SK-N-DZ (cell line): ENCODE measurements at regions not wholly inside any gene's neighbourhood (a gene's known extent, or its start where the extent isn't known, plus 50 kb on each side); places are given as distances from the start of the nearest gene placed in this dataset.

Source experiments
- DNase-seq: peaks from one replicate; pipeline ENCODE4 v3.0.0-alpha.2; 2015; ENCODE audit warnings: low spot score

DNA sequence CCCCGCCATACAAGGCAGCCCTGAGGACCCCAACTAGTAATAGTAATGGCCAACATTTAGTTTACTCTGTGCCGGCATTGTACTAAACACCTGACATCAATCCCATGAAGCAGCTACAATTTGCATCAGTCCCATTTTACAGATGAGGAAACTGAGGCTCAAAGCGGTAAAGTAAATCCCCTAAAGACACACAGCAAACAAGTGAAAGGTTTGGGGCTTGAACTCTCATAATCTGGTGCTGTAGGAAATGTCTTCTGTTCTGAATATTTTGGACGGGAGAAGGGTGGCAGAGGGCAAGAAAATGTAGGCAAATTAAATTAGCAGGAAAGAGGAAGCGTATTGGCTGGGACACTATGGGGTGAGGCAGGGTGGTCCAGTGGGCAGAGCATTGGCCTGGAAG lies 160.3 kb upstream of the SYT13 start:
- DNase-seq = no peak

DNA sequence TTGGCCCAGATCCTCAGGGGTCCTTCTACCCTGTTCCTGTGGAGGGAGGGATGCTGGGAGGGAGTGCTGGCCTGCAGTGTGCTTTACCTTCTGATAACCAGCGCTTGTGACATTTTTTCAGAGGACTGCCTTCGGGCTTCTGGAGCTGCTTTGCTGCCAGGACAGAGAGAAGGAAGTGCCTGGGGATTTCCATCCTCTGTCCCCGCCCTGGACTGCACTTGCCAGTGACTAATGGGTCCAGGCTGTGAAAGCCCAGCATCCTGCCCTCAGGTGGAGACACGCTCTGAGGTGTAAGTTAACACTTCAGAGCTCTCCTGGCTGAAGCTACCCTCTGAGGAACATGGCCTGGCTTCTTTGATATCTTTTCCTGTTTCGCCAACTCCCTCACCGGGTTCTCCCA lies 158.7 kb upstream of the SYT13 start:
- DNase-seq = no peak

DNA sequence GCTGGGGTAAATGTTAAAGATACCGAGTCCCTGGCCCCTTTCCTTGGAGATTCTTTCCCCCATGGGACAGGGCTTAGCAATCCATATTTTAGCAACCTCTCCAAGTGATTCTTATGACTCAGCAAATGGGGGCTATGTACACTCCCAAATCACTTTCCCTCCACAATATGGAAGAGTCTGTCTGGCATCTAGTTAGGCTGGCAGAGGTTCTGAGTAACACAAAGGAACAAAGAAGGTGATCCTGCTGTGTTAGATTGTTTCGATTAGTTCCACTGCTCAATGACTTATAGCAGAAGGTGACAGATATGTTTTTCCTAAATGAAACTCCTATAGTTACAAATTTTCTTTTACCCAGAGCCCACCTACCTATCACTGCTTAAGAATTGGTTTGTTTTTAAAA lies 154.0 kb upstream of the SYT13 start:
- no peak for DNase-seq

DNA sequence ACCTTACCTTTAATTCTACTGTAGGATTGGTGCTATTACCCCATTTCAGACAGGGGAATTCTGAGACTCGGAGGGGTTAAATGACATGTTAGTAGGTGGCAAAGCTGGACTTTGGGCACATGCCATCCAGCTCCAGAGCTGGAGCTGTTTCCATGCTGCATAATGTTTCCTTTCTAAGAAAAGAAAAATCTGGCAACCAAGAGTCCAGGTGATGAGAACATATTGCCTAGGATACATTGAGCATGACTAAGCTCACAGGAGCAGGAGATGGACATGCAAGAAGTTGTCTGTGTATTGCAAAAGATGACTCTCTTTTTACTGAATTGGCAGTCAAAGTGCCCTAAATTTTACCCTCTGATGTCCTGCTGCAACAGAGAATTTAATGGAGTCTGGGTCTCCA lies 150.8 kb upstream of the SYT13 start:
- DNase-seq = no peak

DNA sequence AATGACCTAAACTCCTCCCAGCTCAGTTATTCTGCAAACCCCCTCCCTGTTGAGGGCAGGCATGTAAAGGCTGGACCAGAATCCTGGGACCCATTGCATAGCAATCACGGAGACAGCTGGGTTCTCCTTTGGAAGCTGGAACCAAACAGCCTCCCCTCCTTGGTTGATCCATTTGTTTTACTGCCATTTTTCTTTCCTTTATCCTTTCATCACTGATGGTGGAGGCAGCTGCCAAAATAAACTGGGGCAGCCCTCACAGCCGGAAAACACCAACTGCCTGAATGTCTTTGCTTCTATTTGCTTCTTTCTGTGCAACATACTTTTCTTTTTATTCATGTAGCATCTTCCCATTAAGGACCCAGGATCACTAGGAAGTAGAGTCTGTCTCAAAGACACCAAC lies 150.0 kb upstream of the SYT13 start:
- no peak for DNase-seq

DNA sequence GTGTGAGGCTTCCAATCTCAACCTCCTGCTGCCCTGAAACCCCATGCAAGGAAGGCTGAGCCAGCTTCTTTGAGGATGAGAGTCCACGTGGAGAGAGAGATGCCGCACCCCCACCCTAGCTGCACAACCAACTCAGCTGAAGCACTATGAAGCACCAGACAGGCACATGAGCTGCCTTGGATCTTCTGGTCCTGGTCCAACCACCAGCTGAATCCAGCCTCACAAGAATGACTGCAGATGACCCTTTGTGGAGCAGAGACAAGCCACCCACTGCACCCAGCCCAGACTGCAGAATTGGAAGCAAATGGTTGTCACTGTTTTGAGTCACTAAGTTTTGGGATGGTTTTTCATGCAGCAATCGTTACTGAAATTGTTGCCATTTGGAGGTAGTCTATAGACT lies 149.6 kb upstream of the SYT13 start:
- DNase-seq = no peak

DNA sequence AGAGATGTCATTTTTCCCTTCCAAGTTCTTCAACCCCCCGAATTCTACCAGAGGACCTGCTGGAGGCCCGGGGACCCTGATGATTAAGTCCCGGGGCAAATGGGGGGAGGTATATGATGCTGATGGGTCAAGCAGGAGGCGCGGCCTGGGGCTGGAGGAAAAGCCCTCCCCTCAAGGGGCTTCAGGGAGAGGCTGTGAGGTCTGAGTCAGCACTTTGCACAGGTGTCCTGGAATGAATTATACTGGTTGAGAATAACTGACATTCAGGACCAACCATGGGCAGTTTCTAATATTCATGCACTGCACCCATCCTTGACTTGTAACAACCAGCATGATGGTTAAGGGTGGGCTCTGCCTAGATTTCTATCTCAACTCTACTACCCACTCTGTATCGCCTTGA lies 146.8 kb upstream of the SYT13 start:
- DNase-seq = no peak

DNA sequence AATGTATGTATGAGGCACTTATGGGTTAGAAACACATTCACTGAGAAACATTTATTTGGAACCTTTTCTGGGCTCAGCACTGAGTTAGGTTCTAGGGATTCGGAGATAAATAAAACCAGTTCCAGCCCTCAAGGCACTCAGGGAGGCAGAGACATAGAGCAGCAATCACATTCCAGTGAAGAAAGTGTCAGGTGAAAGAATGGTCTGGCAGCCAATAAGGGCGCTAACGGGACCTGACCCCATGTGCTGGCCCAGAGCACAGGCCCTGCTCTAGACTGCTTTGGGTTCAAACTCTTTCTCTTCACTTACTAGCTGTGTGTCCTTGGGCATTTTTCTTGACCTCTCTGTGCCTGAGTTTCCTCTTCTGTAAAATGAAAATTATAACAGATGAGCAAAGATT lies 146.0 kb upstream of the SYT13 start:
- DNase-seq = no peak

DNA sequence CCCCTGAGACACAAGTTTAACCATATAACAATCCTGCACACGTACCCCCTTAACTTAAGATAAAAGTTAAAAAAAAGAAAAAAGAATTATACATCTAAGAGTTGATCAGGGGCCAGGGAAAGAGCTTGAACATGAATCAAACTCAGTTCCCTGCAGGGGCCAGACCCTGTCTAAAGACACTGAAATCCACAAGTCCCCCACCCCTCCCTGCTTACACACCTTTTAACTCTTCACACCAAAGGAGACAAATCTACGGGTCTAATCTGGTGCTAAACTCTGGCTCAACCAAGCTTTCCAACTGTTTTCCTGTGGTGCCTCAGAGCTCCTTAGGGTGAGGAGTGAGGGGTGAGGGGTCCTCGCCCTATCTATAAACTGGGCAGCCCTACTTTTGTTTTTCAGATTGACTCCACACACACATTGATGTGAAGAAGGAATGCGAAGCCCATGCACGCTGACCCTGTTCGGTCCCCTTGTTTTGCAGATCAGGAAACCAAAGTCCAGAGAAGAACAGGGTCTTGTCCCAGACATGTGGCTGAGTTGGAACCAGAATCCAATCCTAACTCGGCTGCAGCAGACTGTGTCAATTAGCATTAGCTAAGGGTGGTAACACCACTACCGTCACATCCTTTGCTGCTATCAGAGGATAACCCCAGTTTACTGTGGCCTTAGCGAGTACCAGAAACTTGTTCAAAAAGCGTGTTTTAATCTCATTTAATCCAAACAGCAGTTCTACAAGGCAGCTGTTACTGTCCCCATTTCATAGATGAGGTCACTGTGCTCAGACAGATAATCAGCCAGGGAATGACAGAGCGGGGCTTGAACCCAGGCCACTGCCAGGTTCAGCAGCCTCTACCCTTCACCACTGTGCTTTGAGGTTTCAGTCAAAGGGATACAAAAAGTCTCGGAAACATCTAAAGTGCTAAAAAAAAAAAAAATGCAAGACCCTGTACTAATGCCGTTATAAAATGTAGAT lies 145.2 kb upstream of the SYT13 start:
- no peak for DNase-seq

DNA sequence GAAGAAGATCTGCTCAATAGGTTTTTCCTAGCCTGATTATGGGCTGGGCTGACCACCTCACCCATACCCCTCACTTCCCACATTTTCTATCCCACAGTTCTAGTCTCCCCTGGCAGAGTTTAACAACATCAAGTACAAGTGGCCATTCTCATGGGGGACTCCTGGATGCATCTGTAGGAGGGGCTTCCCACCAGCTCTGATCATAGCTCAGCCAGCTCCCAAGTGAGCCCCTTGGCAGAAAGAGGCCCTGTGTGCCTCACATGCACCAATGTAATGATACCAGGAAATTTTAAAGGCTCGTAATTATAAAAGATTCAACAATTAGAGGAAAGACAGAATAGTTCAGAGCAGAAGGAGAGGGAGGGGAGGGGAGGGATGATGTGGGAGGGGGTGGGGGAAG lies 144.2 kb upstream of the SYT13 start:
- no peak for DNase-seq

DNA sequence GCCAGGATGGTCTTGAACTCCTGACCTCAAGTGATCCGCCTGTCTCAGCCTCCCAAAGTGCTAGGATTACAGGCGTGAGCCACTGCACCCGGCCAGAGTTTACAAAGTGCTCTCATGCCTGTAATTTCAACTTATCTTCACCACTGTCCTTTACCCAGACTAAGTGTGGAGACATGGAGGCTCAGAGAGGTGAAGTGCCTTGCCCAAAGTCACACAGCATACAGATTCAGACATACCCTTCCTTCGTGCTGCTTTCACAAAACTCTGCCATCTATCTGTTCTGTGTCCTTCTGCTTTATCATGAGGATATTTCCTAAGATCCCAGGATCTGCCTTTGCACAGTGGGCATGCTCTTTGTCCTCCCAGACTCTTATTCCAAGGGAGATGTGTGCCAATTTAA lies 143.6 kb upstream of the SYT13 start:
- no peak for DNase-seq

DNA sequence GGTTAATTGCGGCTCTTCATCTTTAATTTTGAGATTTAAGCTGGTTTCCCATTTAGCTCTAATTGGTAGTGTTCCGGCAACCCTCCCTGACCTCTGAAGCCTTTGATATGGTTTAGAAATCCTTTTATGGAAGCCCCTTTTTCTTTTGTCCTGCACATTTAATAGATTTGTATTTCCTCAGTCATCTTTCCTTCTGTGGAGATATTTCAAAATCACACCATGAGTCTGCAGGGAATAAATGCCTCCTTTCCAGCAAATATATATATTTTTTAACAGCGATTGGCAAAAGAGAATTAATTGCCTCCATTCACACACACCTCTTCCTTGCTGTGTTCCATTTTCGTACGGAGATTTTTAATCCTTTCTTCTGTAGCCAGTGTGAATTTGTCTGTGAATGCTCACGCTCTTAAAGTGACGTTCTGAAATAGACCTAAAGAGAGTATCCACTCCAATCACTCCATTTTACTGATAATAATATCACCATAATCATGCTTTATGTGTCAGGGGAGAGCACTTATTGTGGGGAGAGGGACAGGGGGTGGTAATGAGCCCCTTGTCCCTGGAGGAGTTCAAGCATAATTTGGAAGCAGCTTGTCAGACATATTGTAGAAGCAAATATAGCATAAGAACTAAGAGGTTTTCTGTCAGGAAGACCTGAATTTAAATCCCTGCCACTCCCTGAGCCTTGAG lies 142.5 kb upstream of the SYT13 start:
- no peak for DNase-seq

DNA sequence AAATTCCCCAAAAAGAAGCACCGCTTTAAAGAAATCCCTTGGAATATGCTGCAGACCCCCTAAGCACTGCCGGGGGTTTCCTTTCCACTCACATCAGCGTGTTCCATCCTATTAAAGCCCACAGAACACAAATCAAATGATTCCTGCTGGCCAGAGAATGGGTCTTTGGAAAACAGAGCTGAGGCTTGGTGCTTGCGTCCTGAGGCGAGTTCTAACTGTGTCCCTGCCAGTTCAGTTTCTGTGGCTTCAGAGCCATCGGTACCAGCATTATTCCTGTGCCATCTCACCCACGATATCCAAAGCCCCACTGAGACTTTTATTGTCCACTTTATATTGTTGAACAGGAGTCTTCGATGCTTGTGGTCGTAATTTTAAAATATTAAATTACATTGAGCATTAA lies 142.0 kb upstream of the SYT13 start:
- no peak for DNase-seq

DNA sequence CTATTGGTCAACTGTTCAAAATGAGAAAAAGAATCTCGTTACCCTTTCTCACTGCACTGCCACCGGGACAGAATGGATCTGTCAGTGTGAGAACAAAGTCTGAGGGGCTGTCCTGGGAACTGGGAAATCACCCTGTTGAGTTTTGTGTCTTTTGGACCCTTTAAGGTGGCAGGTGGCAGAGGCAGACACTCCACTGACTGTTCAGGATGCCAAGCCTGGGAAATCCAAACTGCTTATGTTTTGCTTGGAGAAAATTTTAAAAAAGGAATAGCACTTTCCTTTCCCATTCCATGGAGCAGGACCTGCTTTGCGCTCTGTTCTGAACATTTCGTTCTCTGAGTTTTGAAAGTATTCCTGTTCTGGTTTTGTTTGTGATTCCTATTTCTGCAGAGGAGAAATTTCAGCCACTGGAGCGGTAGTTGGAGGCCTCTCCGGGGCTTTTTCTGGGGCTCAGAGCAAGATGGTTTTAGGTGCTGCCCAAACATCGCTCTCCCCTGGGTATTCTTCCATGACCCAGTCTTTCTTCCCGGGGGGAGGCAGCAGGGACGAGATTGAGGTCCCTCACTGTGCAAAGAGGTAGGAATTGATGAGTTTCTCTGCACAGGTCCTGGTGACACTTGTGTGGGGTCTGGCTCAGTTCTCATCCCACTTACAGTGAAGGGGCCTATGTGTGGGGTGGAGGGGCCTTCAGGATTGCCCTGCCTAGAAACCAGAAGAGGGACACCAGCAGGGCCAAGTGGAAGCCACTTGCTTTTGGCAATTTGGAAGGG lies 138.5 kb upstream of the SYT13 start:
- no peak for DNase-seq

DNA sequence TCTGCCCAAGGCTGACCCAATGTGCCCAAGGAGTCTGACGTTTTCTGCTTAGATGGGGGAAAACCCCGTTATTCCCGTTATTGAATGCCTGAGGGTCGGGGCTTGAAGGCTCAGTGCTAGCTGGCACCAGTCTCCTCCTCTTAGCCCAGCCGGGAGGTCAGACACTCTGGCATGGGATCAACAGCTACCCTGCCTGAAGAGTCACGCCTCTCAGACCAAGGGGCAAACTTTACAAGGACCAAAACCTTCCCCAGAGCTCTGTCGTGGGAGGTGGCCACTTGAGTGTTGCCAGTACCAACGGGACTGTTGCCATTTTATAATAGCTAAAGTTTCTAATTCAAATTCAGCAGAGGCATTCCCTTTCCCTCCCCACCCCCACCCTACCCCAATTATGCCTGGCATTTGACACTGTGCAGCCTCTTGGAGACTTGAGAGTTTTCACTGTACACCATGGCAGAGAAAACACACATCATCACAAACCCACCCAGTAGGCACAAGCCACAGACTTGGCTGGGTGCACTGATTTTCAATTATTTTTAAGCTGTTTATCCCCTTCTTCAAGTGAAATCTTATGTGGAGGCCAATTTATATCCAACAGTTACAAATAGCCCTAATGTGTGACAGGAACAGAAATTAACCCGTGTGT lies 137.5 kb upstream of the SYT13 start:
- no peak for DNase-seq

DNA sequence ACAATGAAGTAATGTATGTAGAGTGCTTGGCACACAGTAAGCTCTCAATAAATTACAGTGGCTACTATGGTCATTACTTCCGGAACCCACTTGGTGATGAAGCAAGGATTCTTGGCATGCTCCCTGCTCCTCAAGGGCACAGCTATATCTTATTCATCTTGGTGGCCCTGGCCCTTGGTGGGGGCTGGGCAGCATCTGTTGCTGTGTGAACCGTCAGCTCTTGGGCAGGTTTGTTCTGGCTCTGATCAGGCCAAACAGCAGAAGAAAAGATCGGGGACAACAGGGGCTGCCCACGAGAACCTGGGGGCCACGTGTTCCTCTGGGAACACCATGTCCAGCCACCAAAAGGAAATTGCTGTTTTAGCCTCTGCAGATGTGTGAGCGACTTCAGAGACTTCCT lies 136.9 kb upstream of the SYT13 start:
- DNase-seq = no peak

DNA sequence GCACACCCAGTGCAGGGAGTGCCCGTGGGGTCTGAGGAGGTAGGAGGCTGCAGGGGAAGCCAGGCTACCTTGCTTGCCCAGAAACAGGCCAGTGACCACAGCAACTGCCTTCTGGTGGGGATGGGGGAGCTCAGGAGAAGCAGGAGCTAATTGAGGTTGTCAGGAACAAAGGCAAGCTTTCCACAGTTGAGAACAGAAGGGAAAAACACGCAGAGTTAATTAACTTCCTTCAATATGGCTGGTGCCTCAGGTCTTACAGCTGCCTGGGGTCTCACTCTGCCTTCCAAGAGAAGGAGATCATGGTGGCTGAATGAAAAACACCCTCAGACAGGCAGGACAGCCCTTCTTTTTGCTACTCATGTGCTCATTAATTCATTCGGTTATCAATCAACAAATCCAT lies 127.9 kb upstream of the SYT13 start:
- DNase-seq = peak; percentile 9

DNA sequence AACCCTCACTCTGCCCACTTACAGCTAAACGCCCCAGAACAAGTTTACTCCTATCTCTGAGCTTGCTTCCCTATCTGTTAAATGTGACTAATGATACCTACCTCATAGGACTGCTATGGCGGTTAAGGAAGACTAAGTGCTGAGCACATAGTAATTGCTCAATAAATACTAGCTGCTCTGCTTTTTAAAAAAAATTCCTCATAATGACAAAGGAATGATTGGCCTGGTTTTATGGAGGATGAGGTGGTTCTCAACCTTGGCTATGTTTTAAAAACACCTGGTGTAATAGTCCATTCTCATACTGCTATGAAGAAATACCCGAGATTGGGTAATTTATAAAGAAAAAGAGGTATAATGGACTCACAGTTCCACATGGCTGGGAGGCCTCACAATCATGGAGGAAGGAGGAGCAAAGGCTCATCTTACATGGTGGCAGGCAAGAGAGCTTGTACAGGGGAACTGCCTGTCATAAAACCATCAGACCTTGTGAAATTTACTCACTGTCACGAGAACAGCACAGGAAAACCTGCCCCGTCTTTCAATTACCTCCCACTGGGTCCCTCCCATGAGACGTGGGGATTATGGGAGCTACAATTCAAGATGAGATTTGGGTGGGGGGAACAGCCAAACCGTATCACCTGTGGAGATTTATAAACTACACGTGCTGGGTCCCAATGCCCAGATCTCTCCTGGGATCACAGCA lies 127.2 kb upstream of the SYT13 start:
- no peak for DNase-seq

DNA sequence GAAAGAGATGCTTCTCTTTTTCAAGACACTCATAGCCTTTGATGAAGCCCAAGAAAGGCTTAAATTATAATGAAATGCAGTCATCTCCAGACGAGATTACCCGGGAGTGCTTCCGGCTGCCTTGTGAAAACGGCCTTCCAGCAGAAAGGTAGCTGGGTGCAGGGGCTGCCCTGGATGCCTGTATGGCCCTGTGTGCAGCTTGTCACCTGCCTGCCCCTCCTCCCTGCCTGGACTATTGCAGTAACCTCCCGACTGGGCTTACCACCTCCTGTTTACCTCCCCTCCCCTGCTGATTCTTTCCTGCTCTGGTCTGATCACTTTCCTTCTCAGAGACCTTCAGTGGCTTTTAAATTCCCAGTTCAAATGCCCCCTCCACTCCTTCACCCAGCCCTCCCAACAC lies 126.4 kb upstream of the SYT13 start:
- DNase-seq = no peak

DNA sequence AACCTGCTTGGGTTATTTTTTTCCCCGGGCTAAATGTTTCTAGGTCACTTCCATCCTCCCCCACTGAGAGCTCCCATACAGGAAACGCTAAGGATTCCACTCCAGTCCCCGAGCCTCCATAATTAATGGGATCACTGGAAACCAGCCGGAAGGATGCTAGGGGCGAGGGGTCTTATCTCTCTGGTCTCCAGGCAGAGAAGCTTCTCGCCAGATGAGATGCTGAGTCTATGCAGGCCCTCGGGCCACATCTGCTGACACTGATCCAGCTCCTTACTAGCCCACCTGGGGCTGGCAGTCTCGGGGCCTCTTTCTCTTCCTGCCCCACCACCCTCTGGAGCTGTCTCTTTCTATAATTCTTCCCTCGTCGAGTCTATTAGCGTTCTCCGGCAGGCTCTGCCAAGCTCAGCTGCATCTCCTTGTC lies 125.9 kb upstream of the SYT13 start:
- DNase-seq = no peak
